ENCODE measurements at regions not wholly inside any gene's neighbourhood (a gene's known extent, or its start where the extent isn't known, plus 50 kb on each side); places are given as distances from the start of the nearest gene placed in this dataset.

DNA sequence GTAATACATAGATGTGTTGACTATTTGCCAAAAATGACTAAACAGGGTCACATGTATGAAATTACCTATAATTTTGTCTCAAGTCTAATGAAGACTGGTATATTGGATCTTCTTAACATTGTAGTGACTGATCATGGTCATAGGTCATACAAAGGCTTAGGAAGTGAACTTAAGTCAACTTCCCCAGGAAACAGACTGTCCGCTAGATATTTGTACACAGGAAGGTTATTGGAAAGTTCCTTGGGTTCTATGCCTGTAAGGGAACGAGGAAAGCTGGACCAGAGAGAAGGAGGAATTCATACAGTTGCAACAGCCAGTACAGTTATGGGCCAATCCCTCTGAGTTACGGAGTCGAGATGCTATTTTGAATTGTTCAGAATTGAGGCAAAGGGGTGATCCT lies 462.0 kb upstream of the THRB start:
- TF ChIP-seq, protein P1, sequence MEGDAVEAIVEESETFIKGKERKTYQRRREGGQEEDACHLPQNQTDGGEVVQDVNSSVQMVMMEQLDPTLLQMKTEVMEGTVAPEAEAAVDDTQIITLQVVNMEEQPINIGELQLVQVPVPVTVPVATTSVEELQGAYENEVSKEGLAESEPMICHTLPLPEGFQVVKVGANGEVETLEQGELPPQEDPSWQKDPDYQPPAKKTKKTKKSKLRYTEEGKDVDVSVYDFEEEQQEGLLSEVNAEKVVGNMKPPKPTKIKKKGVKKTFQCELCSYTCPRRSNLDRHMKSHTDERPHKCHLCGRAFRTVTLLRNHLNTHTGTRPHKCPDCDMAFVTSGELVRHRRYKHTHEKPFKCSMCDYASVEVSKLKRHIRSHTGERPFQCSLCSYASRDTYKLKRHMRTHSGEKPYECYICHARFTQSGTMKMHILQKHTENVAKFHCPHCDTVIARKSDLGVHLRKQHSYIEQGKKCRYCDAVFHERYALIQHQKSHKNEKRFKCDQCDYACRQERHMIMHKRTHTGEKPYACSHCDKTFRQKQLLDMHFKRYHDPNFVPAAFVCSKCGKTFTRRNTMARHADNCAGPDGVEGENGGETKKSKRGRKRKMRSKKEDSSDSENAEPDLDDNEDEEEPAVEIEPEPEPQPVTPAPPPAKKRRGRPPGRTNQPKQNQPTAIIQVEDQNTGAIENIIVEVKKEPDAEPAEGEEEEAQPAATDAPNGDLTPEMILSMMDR (IDR thresholded peaks at IDR 0.05; ENCODE audit: unreplicated experiment) = no peak
- H3K27me3 Mint-ChIP-seq (ENCODE audit: unreplicated experiment) = peaks cover 8% of the 10 kb centered on the region
- no peak overlapping the region for H3K27ac Mint-ChIP-seq (ENCODE audit: unreplicated experiment)
- no peaks in the 10 kb centered on the region for H3K36me3 Mint-ChIP-seq (ENCODE audit: insufficient read depth, unreplicated experiment)
- no peak for DNase-seq
- H3K9me3 Mint-ChIP-seq (ENCODE audit: low read depth, unreplicated experiment) = no peaks in the 10 kb centered on the region
- H3K4me3 Mint-ChIP-seq (ENCODE audit: low read depth, unreplicated experiment) = no peak overlapping the region
- CTCF ChIA-PET = no interaction called here
- no TSS peak for BruUV-seq (replicated peaks)
- intact Hi-C loops (cut with micrococcal nuclease; ENCODE audit: unreplicated experiment) = no loop called here
- H3K4me1 Mint-ChIP-seq (ENCODE audit: low read depth, unreplicated experiment) = peaks cover 9% of the 10 kb centered on the region

DNA sequence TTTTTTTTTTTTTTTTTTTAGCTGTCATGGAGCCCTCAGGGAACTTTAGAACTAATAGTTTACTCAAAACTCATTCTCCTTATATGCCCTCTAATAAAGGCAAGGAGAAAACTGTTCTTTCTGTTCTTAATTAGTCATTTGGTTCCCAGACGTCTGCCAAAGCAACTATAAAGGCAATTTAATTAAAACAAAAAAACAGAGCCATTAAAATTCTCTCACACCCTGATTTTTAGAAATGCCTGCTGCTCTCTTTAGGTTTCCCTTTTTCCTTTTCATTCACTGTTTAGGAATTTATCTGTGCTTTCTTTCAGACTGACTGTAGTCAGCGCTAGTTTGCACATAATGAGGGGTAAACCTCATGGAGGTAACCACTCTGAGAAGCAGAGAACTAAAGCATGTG lies 463.6 kb upstream of the THRB start:
- CTCF ChIA-PET = no interaction called here
- no TSS peak for BruUV-seq (replicated peaks)
- Mint-ChIP-seq H3K9me3 (ENCODE audit: low read depth, unreplicated experiment) (no peaks in the 10 kb centered on the region), H3K36me3 (ENCODE audit: insufficient read depth, unreplicated experiment) (no peaks in the 10 kb centered on the region), H3K4me1 (ENCODE audit: low read depth, unreplicated experiment) (peaks cover 9% of the 10 kb centered on the region), H3K27me3 (ENCODE audit: unreplicated experiment) (peaks cover 8% of the 10 kb centered on the region), H3K27ac (ENCODE audit: unreplicated experiment) (no peak overlapping the region), H3K4me3 (ENCODE audit: low read depth, unreplicated experiment) (no peak overlapping the region)
- intact Hi-C loops (cut with micrococcal nuclease; ENCODE audit: unreplicated experiment) = no loop called here
- TF ChIP-seq, protein P1 (IDR thresholded peaks at IDR 0.05; ENCODE audit: unreplicated experiment) = no peak
- DNase-seq = no peak

DNA sequence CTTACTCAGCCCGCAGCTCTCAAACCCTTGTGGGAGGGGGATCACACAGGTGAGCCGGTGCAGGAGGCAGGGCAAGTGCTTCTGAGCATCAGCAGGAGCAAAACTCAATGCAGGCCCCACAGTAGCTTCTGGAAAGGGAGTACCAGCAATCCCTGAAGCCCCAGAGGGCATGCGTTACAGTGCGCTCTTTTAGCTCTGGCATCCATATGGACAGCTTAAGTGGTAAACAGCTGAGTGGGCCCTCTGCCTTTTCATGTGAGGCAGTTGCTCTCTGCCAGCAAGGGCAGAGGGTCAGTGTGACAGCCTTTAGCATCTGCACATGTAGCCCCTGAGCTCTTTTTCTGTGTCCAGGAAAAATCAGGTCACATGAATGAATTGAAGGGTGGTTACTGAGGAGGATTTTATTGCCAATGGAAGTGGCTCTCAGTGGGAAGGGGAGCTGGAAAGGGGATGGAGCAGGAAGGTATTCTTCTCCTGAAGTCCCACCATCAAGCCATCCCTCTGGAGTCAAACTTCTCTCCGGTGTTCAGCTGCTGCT lies 464.3 kb upstream of the THRB start:
- peaks cover 9% of the 10 kb centered on the region for H3K4me1 Mint-ChIP-seq (ENCODE audit: low read depth, unreplicated experiment)
- CTCF ChIA-PET = no interaction called here
- no peak overlapping the region for H3K27ac Mint-ChIP-seq (ENCODE audit: unreplicated experiment)
- TF ChIP-seq, protein P1 (IDR thresholded peaks at IDR 0.05; ENCODE audit: unreplicated experiment) = no peak
- BruUV-seq (replicated peaks) = no TSS peak
- intact Hi-C loops (cut with micrococcal nuclease; ENCODE audit: unreplicated experiment) = no loop called here
- DNase-seq = no peak
- peaks cover 6% of the 10 kb centered on the region for H3K27me3 Mint-ChIP-seq (ENCODE audit: unreplicated experiment)
- H3K9me3 Mint-ChIP-seq (ENCODE audit: low read depth, unreplicated experiment) = no peaks in the 10 kb centered on the region
- H3K36me3 Mint-ChIP-seq (ENCODE audit: insufficient read depth, unreplicated experiment) = no peaks in the 10 kb centered on the region
- no peak overlapping the region for H3K4me3 Mint-ChIP-seq (ENCODE audit: low read depth, unreplicated experiment)

DNA sequence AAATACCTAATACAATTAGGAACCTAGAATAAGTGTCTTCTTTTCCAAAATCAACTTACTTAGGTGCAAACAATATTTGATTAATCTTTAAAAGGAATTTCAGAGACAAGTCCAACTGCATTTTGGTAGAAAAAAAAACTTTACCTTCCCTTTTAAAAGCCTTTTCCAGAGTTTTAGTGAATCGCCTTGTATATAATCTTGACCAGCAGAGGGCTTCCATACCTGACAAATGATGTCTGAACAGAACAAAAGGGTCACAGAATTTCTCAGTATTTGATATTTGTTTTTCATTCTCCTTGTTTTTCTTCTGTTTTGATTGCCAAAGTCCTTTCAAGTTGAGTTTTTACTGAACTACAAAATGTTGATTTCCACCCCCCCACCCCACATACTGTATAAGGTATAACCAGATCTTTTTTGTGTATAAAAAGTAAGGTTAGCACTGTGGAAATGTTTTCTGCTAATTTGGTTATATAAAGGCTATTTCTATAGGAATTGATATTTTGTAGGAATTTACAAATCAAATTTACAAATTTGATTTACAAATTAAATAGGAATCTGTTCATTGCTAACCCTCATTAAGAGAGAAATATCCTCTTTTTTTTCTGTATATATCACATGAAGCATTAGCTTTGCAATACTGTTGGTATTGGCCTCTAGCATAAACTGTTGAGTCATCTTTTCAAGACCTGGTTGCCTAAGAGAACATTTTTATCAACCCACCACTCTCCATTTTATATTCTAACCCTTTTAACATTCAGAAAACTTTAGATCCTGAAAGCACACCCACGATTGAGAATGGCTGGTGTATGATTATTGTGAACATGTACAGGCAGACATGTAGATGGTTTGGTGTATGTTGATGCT lies 464.1 kb upstream of the RARB start:
- TF ChIP-seq, protein P1 (IDR thresholded peaks at IDR 0.05; ENCODE audit: unreplicated experiment) = no peak
- peak; percentile 7 for DNase-seq
- H3K36me3 Mint-ChIP-seq (ENCODE audit: insufficient read depth, unreplicated experiment) = no peaks in the 10 kb centered on the region
- peaks cover 13% of the 10 kb centered on the region for H3K4me1 Mint-ChIP-seq (ENCODE audit: low read depth, unreplicated experiment)
- CTCF ChIA-PET = interaction anchor here (0.6 to 1.0 kb wide), 2 partner anchors 70 to 630 kb away, joined by 3 read pairs; no protein-coding TSS in a partner anchor
- H3K9me3 Mint-ChIP-seq (ENCODE audit: low read depth, unreplicated experiment) = no peaks in the 10 kb centered on the region
- no TSS peak for BruUV-seq (replicated peaks)
- no peaks in the 10 kb centered on the region for H3K27me3 Mint-ChIP-seq (ENCODE audit: unreplicated experiment)
- H3K27ac Mint-ChIP-seq (ENCODE audit: unreplicated experiment) = no peak overlapping the region
- intact Hi-C loops (cut with micrococcal nuclease; ENCODE audit: unreplicated experiment) = loop anchor here (1.0 to 10.0 kb wide), 4 partner anchors 192 to 630 kb away; no protein-coding TSS in a partner anchor
- H3K4me3 Mint-ChIP-seq (ENCODE audit: low read depth, unreplicated experiment) = no peak overlapping the region

Measured in Calu3 (cell line).